ENCODE measurements at regions not wholly inside any gene's neighbourhood (a gene's known extent, or its start where the extent isn't known, plus 50 kb on each side); places are given as distances from the start of the nearest gene placed in this dataset.

GRCh38 chr1:101170506-101171050 is 66.2 kb upstream of the S1PR1 start (continued):
- no peak for TF ChIP-seq ZBTB11 (tag by site-specific recombination; conservative IDR thresholded peaks at IDR 0.05; ENCODE audit: low read depth)
- TF ChIP-seq ZSCAN18 (tag by site-specific recombination; IDR thresholded peaks at IDR 0.05): no peak
- no peak for TF ChIP-seq MEIS1 (CRISPR knock-in tag; IDR thresholded peaks at IDR 0.05; ENCODE audit: borderline replicate concordance)

GRCh38 chr1:101167891-101168290 is 68.9 kb upstream of the S1PR1 start:
- CTCF ChIA-PET: no interaction called here
- H3K9me3 ChIP-seq (ENCODE audit: control insufficient read depth, insufficient read depth, low read depth, low read length): no peaks in the 10 kb centered on the region
- H3K4me3 ChIP-seq (ENCODE audit: low read depth, low read length): no peak overlapping the region
- no peak for TF ChIP-seq HOXC10 (CRISPR knock-in tag; IDR thresholded peaks at IDR 0.05)
- no peak for TF ChIP-seq GLIS2 (tag by site-specific recombination; IDR thresholded peaks at IDR 0.05)
- TF ChIP-seq ZNF394 (tag by site-specific recombination; IDR thresholded peaks at IDR 0.05; ENCODE audit: borderline replicate concordance): no peak
- no peak for TF ChIP-seq ZBTB10 (tag by site-specific recombination; IDR thresholded peaks at IDR 0.05)
- TF ChIP-seq ZNF560 (tag by site-specific recombination; IDR thresholded peaks at IDR 0.05; ENCODE audit: borderline replicate concordance): no peak
- TF ChIP-seq ZNF623 (tag by site-specific recombination; IDR thresholded peaks at IDR 0.05): no peak
- no peak for TF ChIP-seq SALL2 (tag by site-specific recombination; IDR thresholded peaks at IDR 0.05; ENCODE audit: borderline replicate concordance)
- no peak for TF ChIP-seq TRIM28 (IDR thresholded peaks at IDR 0.05; ENCODE audit: borderline replicate concordance, low read length)
- TF ChIP-seq EGR2 (tag by site-specific recombination; IDR thresholded peaks at IDR 0.05; ENCODE audit: low read depth): no peak
- H3K36me3 ChIP-seq (ENCODE audit: control insufficient read depth in 2 of 2, insufficient read depth in 1 of 2, low read length in 2 of 2): no peaks in the 10 kb centered on the region
- no peaks in the 10 kb centered on the region for H3K4me1 ChIP-seq (ENCODE audit: control insufficient read depth, insufficient read depth, low read length)
- POLR2A ChIA-PET: no interaction called here
- no peak overlapping the region for H3K27ac ChIP-seq (ENCODE audit: extremely low read depth, low read depth, low read length)

- POLR2A ChIA-PET: no interaction called here
- Histone ChIP-seq H3K4me3 (ENCODE audit: low read depth, low read length) (no peak overlapping the region), H3K36me3 (ENCODE audit: control insufficient read depth in 2 of 2, insufficient read depth in 1 of 2, low read length in 2 of 2) (no peaks in the 10 kb centered on the region), H3K9me3 (ENCODE audit: control insufficient read depth, insufficient read depth, low read depth, low read length) (no peaks in the 10 kb centered on the region), H3K4me1 (ENCODE audit: control insufficient read depth, insufficient read depth, low read length) (no peaks in the 10 kb centered on the region), H3K27ac (ENCODE audit: extremely low read depth, low read depth, low read length) (no peak overlapping the region)
- CTCF ChIA-PET: no interaction called here
- TF ChIP-seq HOXA7 (CRISPR knock-in tag; IDR thresholded peaks at IDR 0.05; ENCODE audit: borderline replicate concordance) (no peak), ZNF549 (tag by site-specific recombination; IDR thresholded peaks at IDR 0.05) (no peak), ZNF335 (tag by site-specific recombination; conservative IDR thresholded peaks at IDR 0.05) (no peak), ZNF518A (tag by site-specific recombination; conservative IDR thresholded peaks at IDR 0.05; ENCODE audit: low read depth) (no peak)
Observed at GRCh38 chr1:101166583-101167120, 70.2 kb upstream of the S1PR1 start.

Measured in HEK293 (cell line).